CD4-positive, alpha-beta T cell treated with Interleukin-17A for 4 hours (primary cell): ENCODE measurements at regions not wholly inside any gene's neighbourhood (a gene's known extent, or its start where the extent isn't known, plus 50 kb on each side); places are given as distances from the start of the nearest gene placed in this dataset.

ENCODE experiments used
- DNase-seq: peaks from one replicate; pipeline ENCODE4 v3.0.0-alpha.2; 2020; ENCODE audit warnings: mixed read lengths

- no peak for DNase-seq
Measured at GRCh38 chr11:62026739-62027370, 59.4 kb upstream of the FTH1 start.

GRCh38 chr11:62025487-62026105, 58.2 kb upstream of the FTH1 start:
- DNase-seq, result peak; percentile 70

- DNase-seq, result peak; percentile 10
Measured at GRCh38 chr11:62024936-62025486, 57.6 kb upstream of the FTH1 start.

GRCh38 chr11:62022211-62022610, 54.8 kb upstream of the FTH1 start:
- DNase-seq, result no peak

GRCh38 chr11:62020661-62021060, 53.2 kb upstream of the FTH1 start:
- no peak for DNase-seq

- no peak for DNase-seq
Measured at GRCh38 chr11:62018981-62019664, 51.7 kb upstream of the FTH1 start.

- DNase-seq, result no peak
Measured at GRCh38 chr11:62017878-62018655, 50.6 kb upstream of the FTH1 start.
